HCT116 (cell line): ENCODE measurements at regions not wholly inside any gene's neighbourhood (a gene's known extent, or its start where the extent isn't known, plus 50 kb on each side); places are given as distances from the start of the nearest gene placed in this dataset.

Experiments
- ATAC-seq: fragments of 200-7000 bp; cut with Tn5 transposase; 2 replicates; pipeline ENCODE4 v1.9.1; 2020; ENCODE audit warnings: mild to moderate bottlenecking, moderate library complexity
- BruUV-seq: library from RNA; stranded (reverse); fragments of 400-500 nt; replicated peaks from 2 replicates; lab custom pipeline; 2021; lab: Mats Ljungman, UMichigan
- CTCF ChIA-PET: fragments of 300-600 bp; sonication (Branson Sonifier 250); formaldehyde crosslinking; loops from one replicate; lab custom pipeline; 2021; ENCODE audit warnings: antibody characterized with exemption; lab: Charles Lee
- POLR2A ChIA-PET: fragments of 300-600, 350-600 bp; sonication (Branson Sonifier 250); formaldehyde crosslinking; loops from one replicate; lab custom pipeline; 2021; ENCODE audit warnings: antibody characterized with exemption; lab: Charles Lee
- RAD21 ChIA-PET, 2 experiments: fragments of 300-600 bp; sonication (Branson Sonifier 250); formaldehyde crosslinking; loops; one replicate each; lab custom pipeline; 2023; ENCODE audit warnings: low total read pairs in 2 of 2; ENCODE audit not compliant: uncharacterized antibody in 2 of 2, unreplicated experiment in 2 of 2, low non-redundant PET in 1 of 2; lab: Charles Lee
- DNase-seq: peaks from one replicate; pipeline ENCODE4 v3.0.0-alpha.2; 2010; ENCODE audit warnings: low read depth, low spot score
- H2AFZ ChIP-seq: fragments of 200-600 bp; shearing (Covaris generic), sonication (generic); 2 replicates; pipeline ENCODE4 v1.6.1; 2017; ENCODE audit warnings: low read depth, mixed run types, mixed read lengths, antibody characterized with exemption, low read length; ENCODE audit not compliant: poor library complexity, severe bottlenecking
- H3K27ac ChIP-seq: 2 replicates; pipeline ENCODE4 v1.5.1; 2012; ENCODE audit warnings: low read depth, low read length
- H3K27me3 ChIP-seq: fragments of 200-600 bp; sonication (generic); 2 replicates; pipeline ENCODE4 v1.6.1; 2016; ENCODE audit warnings: mixed run types, low read length, mixed read lengths; ENCODE audit not compliant: insufficient read depth
- H3K36me3 ChIP-seq, 2 experiments: fragments of 200-500 bp in 1 of 2; fragments of 200-600 bp in 1 of 2; sonication (Bioruptor generic) in 1 of 2; sonication (generic) in 1 of 2; 2 replicates each; pipeline versions ENCODE4 v1.5.1 to v1.6.1; 2014 to 2016; ENCODE audit warnings: low read length in 2 of 2, inconsistent platforms in 1 of 2, mixed read lengths in 1 of 2, mixed run types in 1 of 2; ENCODE audit not compliant: insufficient read depth in 2 of 2, control insufficient read depth in 1 of 2
- H3K4me1 ChIP-seq, 2 experiments: fragments of 200-600 bp in 1 of 2; sonication (generic) in 1 of 2; 2 replicates each; pipeline versions ENCODE4 v1.5.1 to v1.6.1; 2012 to 2017; ENCODE audit warnings: low read length in 2 of 2, inconsistent platforms in 1 of 2, mild to moderate bottlenecking in 1 of 2, mixed read lengths in 1 of 2, mixed run types in 1 of 2, moderate library complexity in 1 of 2; ENCODE audit not compliant: insufficient read depth in 2 of 2, control insufficient read depth in 1 of 2
- H3K4me2 ChIP-seq: fragments of 200-600 bp; sonication (generic); 2 replicates; pipeline ENCODE4 v1.6.1; 2017; ENCODE audit warnings: mixed run types, low read length, mixed read lengths
- H3K4me3 ChIP-seq, 2 experiments: fragments of 200-600 bp in 1 of 2; sonication (generic) in 1 of 2; replicated peaks in 1 of 2; 2 replicates each; pipeline ENCODE4 v1.5.1; 2011 to 2016; ENCODE audit warnings: low read length in 2 of 2, control low read depth in 1 of 2, low read depth in 1 of 2, mild to moderate bottlenecking in 1 of 2, mixed read lengths in 1 of 2, mixed run types in 1 of 2
- H3K79me2 ChIP-seq: fragments of 200-600 bp; sonication (generic); 2 replicates; pipeline ENCODE4 v1.6.1; 2017; ENCODE audit warnings: mild to moderate bottlenecking, mixed run types, low read length, moderate library complexity, mixed read lengths; ENCODE audit not compliant: insufficient read depth
- H3K9ac ChIP-seq: fragments of 200-600 bp; sonication (generic); 2 replicates; pipeline ENCODE4 v1.6.1; 2016; ENCODE audit warnings: low read length, mixed read lengths
- H3K9me2 ChIP-seq: fragments of 200-600 bp; sonication (generic), shearing (Covaris generic); 2 replicates; pipeline ENCODE4 v1.6.1; 2017; ENCODE audit warnings: mixed run types, mild to moderate bottlenecking, moderate library complexity; ENCODE audit not compliant: insufficient read depth
- H3K9me3 ChIP-seq, 2 experiments: fragments of 200-500 bp in 1 of 2; fragments of 200-600 bp in 1 of 2; sonication (Bioruptor generic) in 1 of 2; sonication (generic) in 1 of 2; 2 replicates each; pipeline ENCODE4 v1.6.1; 2014 to 2017; ENCODE audit warnings: low read length in 2 of 2, mixed read lengths in 2 of 2, inconsistent platforms in 1 of 2, low read depth in 1 of 2, mild to moderate bottlenecking in 1 of 2, mixed run types in 1 of 2, moderate library complexity in 1 of 2; ENCODE audit not compliant: control insufficient read depth in 1 of 2, insufficient read depth in 1 of 2
- H4K20me1 ChIP-seq: fragments of 200-600 bp; sonication (generic), shearing (Covaris generic); 2 replicates; pipeline ENCODE4 v1.6.1; 2017; ENCODE audit warnings: mixed run types, mild to moderate bottlenecking, moderate library complexity; ENCODE audit not compliant: insufficient read depth
- CBX3 ChIP-seq: IDR thresholded peaks from 2 replicates; pipeline ENCODE4 v1.6.1; 2012; ENCODE audit warnings: low read depth
- CEBPB ChIP-seq: IDR thresholded peaks from 2 replicates; pipeline ENCODE4 v1.6.1; 2012; ENCODE audit warnings: low read depth
- EGR1 ChIP-seq: IDR thresholded peaks from 2 replicates; pipeline ENCODE4 v1.6.1; 2012; ENCODE audit warnings: low read depth
- ELF1 ChIP-seq: IDR thresholded peaks from 2 replicates; pipeline ENCODE4 v1.6.1; 2012; ENCODE audit warnings: low read depth, borderline replicate concordance
- EZH2phosphoT487 ChIP-seq: fragments of 200-600 bp; IDR thresholded peaks from 2 replicates; pipeline ENCODE4 v1.6.1; 2018; ENCODE audit warnings: antibody characterized with exemption, borderline replicate concordance
- FOSL1 ChIP-seq: IDR thresholded peaks from 2 replicates; pipeline ENCODE4 v1.6.1; 2012; ENCODE audit warnings: low read depth
- RAD21 ChIP-seq: IDR thresholded peaks from 2 replicates; pipeline ENCODE4 v1.6.1; 2012; ENCODE audit warnings: low read depth, mild to moderate bottlenecking
- YY1 ChIP-seq: IDR thresholded peaks from 2 replicates; pipeline ENCODE4 v1.6.1; 2011; ENCODE audit warnings: low read length, low read depth, moderate library complexity, mild to moderate bottlenecking; ENCODE audit not compliant: insufficient replicate concordance; ENCODE audit errors: extremely low read depth
- ZFX ChIP-seq: fragments of 450-650 bp; IDR thresholded peaks from 2 replicates; pipeline ENCODE4 v1.6.1; 2017
- intact Hi-C: fragments of 100-400 bp; cut with micrococcal nuclease; formaldehyde crosslinking; loops from 2 replicates; pipeline ENCODE4 v1.10.0; 2022
- TF ChIP-seq, protein P1 (sequence below): IDR thresholded peaks from 2 replicates; pipeline ENCODE4 v1.6.1; 2012
- TF ChIP-seq, protein P2 (sequence below): IDR thresholded peaks from 2 replicates; pipeline ENCODE4 v1.6.1; 2011; ENCODE audit warnings: mild to moderate bottlenecking, low read length, moderate library complexity; ENCODE audit not compliant: insufficient replicate concordance; ENCODE audit errors: extremely low read depth
- TF ChIP-seq, protein P3 (sequence below), 3 experiments: fragments of 200-600 bp in 1 of 3; sonication (generic) in 1 of 3; IDR thresholded peaks in 2 of 3; conservative IDR thresholded peaks in 1 of 3; 2 replicates each; pipeline ENCODE4 v1.5.1; 2012 to 2017; ENCODE audit warnings: low read depth in 2 of 3, low read length in 2 of 3, antibody characterized with exemption in 1 of 3, borderline replicate concordance in 1 of 3, control low read depth in 1 of 3, mild to moderate bottlenecking in 1 of 3, mixed read lengths in 1 of 3, mixed run types in 1 of 3, moderate library complexity in 1 of 3; ENCODE audit not compliant: insufficient read depth in 1 of 3
- TF ChIP-seq, protein P4 (sequence below): IDR thresholded peaks from 2 replicates; pipeline ENCODE4 v1.6.1; 2012

DNA sequence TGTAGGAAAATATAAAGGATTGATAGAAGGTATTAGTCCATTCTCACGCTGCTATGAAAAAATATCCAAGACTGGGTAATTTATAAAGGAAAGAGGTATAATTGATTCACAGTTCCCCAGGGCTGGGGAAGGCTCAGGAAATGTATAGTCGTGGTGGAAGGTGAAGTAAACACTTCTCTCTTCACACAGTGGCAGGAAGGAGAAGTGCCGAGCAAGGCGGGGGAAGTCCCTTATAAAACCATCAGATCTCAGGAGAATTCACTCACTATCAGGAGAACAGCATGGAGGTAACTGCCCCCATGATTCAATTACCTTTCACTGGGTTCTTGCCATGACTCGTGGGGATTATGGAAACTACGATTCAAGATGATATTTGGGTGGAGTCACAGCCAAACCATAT, 1806.0 kb downstream of the MRPL39 start:
- Histone ChIP-seq H3K9ac (no peak overlapping the region), H3K4me2 (no peak overlapping the region), H3K9me3 (peaks cover 13 to 17% of the 10 kb centered on the region in 2 experiments; a peak in 2 of 4 replicates), H3K79me2 (no peaks in the 10 kb centered on the region), H3K4me1 (no peaks in the 10 kb centered on the region), H3K27ac (no peak overlapping the region), H3K36me3 (no peaks in the 10 kb centered on the region), H2AFZ (no peak overlapping the region), H3K9me2 (no peaks in the 10 kb centered on the region), H3K4me3 (no peak overlapping the region), H3K27me3 (no peaks in the 10 kb centered on the region), H4K20me1 (no peaks in the 10 kb centered on the region)
- ChIA-PET POLR2A (no interaction called here), RAD21 (no interaction called here), CTCF (no interaction called here)
- intact Hi-C loops = no loop called here
- TF ChIP-seq ELF1 = no peak
- TF ChIP-seq EGR1 = no peak
- no peak for TF ChIP-seq CBX3
- no peak for TF ChIP-seq YY1
- DNase-seq (no peak), ATAC-seq (no peak)
- BruUV-seq = no TSS peak

DNA sequence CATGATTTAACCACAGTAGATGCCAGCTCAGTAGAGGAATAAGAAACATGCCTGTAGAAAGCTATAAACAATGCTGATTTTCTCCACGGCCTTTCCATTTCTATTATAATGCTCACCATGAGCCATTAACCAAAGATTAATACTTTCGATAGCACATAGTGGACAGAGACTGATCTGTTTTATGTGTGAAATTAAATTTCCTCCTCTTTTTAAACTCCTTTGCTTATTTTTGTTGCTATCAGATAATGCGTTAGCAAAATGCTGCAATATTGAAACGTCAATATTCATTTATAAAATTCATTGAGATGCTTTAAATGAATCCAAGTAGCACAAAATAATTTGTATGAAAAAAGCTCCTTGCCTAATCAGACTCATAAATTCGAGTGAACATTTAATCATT, 1807.9 kb downstream of the MRPL39 start:
- Histone ChIP-seq H4K20me1 (no peaks in the 10 kb centered on the region), H3K9me2 (no peaks in the 10 kb centered on the region), H3K4me2 (no peak overlapping the region), H3K36me3 (no peaks in the 10 kb centered on the region), H3K4me1 (no peaks in the 10 kb centered on the region), H3K9me3 (peaks cover 13 to 17% of the 10 kb centered on the region in 2 experiments; a peak in 2 of 4 replicates), H2AFZ (no peak overlapping the region), H3K27me3 (no peaks in the 10 kb centered on the region), H3K27ac (no peak overlapping the region), H3K4me3 (no peak overlapping the region), H3K79me2 (no peaks in the 10 kb centered on the region), H3K9ac (no peak overlapping the region)
- intact Hi-C loops = no loop called here
- CTCF ChIA-PET = no interaction called here
- no TSS peak for BruUV-seq
- DNase-seq = no peak
- POLR2A ChIA-PET = no interaction called here
- RAD21 ChIA-PET = no interaction called here
- ATAC-seq = no peak
- TF ChIP-seq RAD21 (no peak), EZH2phosphoT487 (no peak), ZFX (no peak), CEBPB (no peak), FOSL1 (no peak)
- TF ChIP-seq, protein P1, sequence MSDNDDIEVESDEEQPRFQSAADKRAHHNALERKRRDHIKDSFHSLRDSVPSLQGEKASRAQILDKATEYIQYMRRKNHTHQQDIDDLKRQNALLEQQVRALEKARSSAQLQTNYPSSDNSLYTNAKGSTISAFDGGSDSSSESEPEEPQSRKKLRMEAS = no peak
- TF ChIP-seq, protein P2, sequence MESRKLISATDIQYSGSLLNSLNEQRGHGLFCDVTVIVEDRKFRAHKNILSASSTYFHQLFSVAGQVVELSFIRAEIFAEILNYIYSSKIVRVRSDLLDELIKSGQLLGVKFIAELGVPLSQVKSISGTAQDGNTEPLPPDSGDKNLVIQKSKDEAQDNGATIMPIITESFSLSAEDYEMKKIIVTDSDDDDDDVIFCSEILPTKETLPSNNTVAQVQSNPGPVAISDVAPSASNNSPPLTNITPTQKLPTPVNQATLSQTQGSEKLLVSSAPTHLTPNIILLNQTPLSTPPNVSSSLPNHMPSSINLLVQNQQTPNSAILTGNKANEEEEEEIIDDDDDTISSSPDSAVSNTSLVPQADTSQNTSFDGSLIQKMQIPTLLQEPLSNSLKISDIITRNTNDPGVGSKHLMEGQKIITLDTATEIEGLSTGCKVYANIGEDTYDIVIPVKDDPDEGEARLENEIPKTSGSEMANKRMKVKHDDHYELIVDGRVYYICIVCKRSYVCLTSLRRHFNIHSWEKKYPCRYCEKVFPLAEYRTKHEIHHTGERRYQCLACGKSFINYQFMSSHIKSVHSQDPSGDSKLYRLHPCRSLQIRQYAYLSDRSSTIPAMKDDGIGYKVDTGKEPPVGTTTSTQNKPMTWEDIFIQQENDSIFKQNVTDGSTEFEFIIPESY = no peak
- TF ChIP-seq, protein P3, sequence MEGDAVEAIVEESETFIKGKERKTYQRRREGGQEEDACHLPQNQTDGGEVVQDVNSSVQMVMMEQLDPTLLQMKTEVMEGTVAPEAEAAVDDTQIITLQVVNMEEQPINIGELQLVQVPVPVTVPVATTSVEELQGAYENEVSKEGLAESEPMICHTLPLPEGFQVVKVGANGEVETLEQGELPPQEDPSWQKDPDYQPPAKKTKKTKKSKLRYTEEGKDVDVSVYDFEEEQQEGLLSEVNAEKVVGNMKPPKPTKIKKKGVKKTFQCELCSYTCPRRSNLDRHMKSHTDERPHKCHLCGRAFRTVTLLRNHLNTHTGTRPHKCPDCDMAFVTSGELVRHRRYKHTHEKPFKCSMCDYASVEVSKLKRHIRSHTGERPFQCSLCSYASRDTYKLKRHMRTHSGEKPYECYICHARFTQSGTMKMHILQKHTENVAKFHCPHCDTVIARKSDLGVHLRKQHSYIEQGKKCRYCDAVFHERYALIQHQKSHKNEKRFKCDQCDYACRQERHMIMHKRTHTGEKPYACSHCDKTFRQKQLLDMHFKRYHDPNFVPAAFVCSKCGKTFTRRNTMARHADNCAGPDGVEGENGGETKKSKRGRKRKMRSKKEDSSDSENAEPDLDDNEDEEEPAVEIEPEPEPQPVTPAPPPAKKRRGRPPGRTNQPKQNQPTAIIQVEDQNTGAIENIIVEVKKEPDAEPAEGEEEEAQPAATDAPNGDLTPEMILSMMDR (IDR thresholded peaks at IDR 0.05 in 2 of 3, conservative IDR thresholded peaks at IDR 0.05 in 1 of 3; ENCODE audit: borderline replicate concordance in 1 of 3, insufficient read depth in 1 of 3, low read depth in 2 of 3, low read length in 2 of 3) = no peak
- TF ChIP-seq, protein P4, sequence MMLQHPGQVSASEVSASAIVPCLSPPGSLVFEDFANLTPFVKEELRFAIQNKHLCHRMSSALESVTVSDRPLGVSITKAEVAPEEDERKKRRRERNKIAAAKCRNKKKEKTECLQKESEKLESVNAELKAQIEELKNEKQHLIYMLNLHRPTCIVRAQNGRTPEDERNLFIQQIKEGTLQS = no peak
